ENCODE measurements at regions not wholly inside any gene's neighbourhood (a gene's known extent, or its start where the extent isn't known, plus 50 kb on each side); places are given as distances from the start of the nearest gene placed in this dataset.

DNA sequence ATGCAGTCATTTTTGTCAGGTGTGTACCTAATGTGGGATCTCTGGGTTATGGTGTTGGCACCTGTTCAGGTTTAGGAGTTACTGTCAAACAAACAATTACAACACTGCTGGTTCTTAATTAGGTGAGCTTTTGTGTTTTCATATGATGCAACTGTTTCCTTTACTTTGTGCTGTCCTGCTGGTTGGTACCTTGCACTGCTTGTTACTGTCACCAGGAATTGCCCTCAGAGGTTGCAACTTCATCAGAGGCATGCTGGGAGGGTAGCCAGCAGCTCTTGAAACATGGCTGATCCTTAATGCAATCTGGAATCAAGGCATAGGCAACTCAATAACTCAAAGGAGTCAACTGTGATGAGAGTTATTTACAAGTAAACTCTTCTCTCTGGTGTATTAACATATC, 400.3 kb downstream of the MIAT start:
- Histone ChIP-seq H3K36me3 (replicated peaks; ENCODE audit: insufficient read depth, low read length) (no peaks in the 10 kb centered on the region), H3F3A (ENCODE audit: insufficient read depth, low read length) (no peaks in the 10 kb centered on the region), H3K27ac (ENCODE audit: low read length) (no peak overlapping the region), H3K9me3 (replicated peaks; ENCODE audit: insufficient read depth, low read length) (no peaks in the 10 kb centered on the region), H3K4me3 (ENCODE audit: low read length) (no peak overlapping the region), H2AFZ (ENCODE audit: low read length) (no peak overlapping the region), H3K27me3 (replicated peaks; ENCODE audit: insufficient read depth, low read length) (peaks cover 55% of the 10 kb centered on the region), H3K4me2 (ENCODE audit: low read depth, low read length) (no peak overlapping the region), H4K20me1 (ENCODE audit: insufficient read depth, low read length) (no peaks in the 10 kb centered on the region), H3K9ac (ENCODE audit: low read length) (no peak overlapping the region), H3K9me2 (replicated peaks; ENCODE audit: insufficient read depth, low read length) (no peaks in the 10 kb centered on the region), H3K4me1 (ENCODE audit: low read length) (no peaks in the 10 kb centered on the region), H3K79me2 (ENCODE audit: low read length) (no peaks in the 10 kb centered on the region)
- DNase-seq = no peak
- TF ChIP-seq, protein P1, sequence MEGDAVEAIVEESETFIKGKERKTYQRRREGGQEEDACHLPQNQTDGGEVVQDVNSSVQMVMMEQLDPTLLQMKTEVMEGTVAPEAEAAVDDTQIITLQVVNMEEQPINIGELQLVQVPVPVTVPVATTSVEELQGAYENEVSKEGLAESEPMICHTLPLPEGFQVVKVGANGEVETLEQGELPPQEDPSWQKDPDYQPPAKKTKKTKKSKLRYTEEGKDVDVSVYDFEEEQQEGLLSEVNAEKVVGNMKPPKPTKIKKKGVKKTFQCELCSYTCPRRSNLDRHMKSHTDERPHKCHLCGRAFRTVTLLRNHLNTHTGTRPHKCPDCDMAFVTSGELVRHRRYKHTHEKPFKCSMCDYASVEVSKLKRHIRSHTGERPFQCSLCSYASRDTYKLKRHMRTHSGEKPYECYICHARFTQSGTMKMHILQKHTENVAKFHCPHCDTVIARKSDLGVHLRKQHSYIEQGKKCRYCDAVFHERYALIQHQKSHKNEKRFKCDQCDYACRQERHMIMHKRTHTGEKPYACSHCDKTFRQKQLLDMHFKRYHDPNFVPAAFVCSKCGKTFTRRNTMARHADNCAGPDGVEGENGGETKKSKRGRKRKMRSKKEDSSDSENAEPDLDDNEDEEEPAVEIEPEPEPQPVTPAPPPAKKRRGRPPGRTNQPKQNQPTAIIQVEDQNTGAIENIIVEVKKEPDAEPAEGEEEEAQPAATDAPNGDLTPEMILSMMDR (IDR thresholded peaks at IDR 0.05; ENCODE audit: low read length) = no peak
- TF ChIP-seq EZH2phosphoT487 (IDR thresholded peaks at IDR 0.05; ENCODE audit: low read length) (no peak), EZH2 (optimal IDR thresholded peaks at IDR 0.05; ENCODE audit: low read depth, low read length) (no peak)

DNA sequence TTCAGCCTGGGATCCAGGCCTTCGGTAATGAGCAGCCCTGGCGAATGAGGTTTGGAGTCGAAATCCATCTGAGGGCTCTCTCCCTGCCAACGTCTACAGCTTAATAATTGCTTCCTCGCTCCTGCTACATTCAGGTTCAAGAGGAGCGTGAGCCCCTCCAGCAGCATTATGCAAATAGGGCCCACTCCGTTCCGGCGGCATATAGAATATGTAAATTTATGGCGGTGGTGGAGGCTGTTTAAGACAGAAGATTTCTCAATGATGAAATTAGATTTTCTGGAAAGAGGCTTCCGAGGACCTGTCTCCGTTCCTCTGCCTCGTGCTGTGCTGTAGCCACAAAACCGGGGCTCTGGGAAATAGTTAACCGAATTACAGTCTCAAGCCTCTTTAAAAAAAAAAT, 402.8 kb downstream of the MIAT start:
- H3K9me2 ChIP-seq (replicated peaks; ENCODE audit: insufficient read depth, low read length) = no peaks in the 10 kb centered on the region
- no peak overlapping the region for H3K4me2 ChIP-seq (ENCODE audit: low read depth, low read length)
- H3K27me3 ChIP-seq (replicated peaks; ENCODE audit: insufficient read depth, low read length) = peaks cover 52% of the 10 kb centered on the region
- H3K4me1 ChIP-seq (ENCODE audit: low read length) = no peaks in the 10 kb centered on the region
- TF ChIP-seq, protein P1 (IDR thresholded peaks at IDR 0.05; ENCODE audit: low read length) = no peak
- TF ChIP-seq EZH2phosphoT487 (IDR thresholded peaks at IDR 0.05; ENCODE audit: low read length) = no peak
- no peak for TF ChIP-seq EZH2 (optimal IDR thresholded peaks at IDR 0.05; ENCODE audit: low read depth, low read length)
- no peaks in the 10 kb centered on the region for H3K36me3 ChIP-seq (replicated peaks; ENCODE audit: insufficient read depth, low read length)
- DNase-seq = no peak
- H3K27ac ChIP-seq (ENCODE audit: low read length) = no peak overlapping the region
- no peaks in the 10 kb centered on the region for H4K20me1 ChIP-seq (ENCODE audit: insufficient read depth, low read length)
- no peak overlapping the region for H3K9ac ChIP-seq (ENCODE audit: low read length)
- H3K9me3 ChIP-seq (replicated peaks; ENCODE audit: insufficient read depth, low read length) = no peaks in the 10 kb centered on the region
- H2AFZ ChIP-seq (ENCODE audit: low read length) = no peak overlapping the region
- no peak overlapping the region for H3K4me3 ChIP-seq (ENCODE audit: low read length)
- no peaks in the 10 kb centered on the region for H3F3A ChIP-seq (ENCODE audit: insufficient read depth, low read length)
- H3K79me2 ChIP-seq (ENCODE audit: low read length) = no peaks in the 10 kb centered on the region

DNA sequence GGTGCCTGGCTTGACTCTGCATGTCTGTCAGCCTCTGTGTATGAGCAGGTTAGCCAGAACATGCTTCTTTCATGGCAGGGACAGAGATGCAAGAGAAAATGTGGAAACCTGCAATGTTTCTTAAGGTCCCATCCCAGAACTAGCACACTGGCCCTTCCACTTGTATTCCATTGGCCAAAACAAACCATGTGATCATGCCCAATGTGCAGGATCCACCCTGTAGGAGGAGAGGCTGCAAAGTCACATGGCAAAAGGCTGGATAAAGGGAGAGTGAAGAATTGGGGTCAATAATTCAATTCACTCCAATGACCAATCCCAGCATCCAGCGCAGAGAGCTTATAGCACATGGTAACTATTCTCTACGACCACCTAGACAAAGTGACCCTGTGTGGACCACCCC, 405.5 kb downstream of the MIAT start:
- Histone ChIP-seq H4K20me1 (ENCODE audit: insufficient read depth, low read length) (no peaks in the 10 kb centered on the region), H3K4me1 (ENCODE audit: low read length) (no peaks in the 10 kb centered on the region), H3K79me2 (ENCODE audit: low read length) (no peaks in the 10 kb centered on the region), H3F3A (ENCODE audit: insufficient read depth, low read length) (no peaks in the 10 kb centered on the region), H3K27ac (ENCODE audit: low read length) (no peak overlapping the region), H3K27me3 (replicated peaks; ENCODE audit: insufficient read depth, low read length) (peaks cover 61% of the 10 kb centered on the region), H2AFZ (ENCODE audit: low read length) (no peak overlapping the region), H3K9me3 (replicated peaks; ENCODE audit: insufficient read depth, low read length) (no peaks in the 10 kb centered on the region), H3K4me3 (ENCODE audit: low read length) (no peak overlapping the region), H3K4me2 (ENCODE audit: low read depth, low read length) (no peak overlapping the region), H3K36me3 (replicated peaks; ENCODE audit: insufficient read depth, low read length) (no peaks in the 10 kb centered on the region), H3K9ac (ENCODE audit: low read length) (no peak overlapping the region), H3K9me2 (replicated peaks; ENCODE audit: insufficient read depth, low read length) (no peaks in the 10 kb centered on the region)
- no peak for TF ChIP-seq EZH2phosphoT487 (IDR thresholded peaks at IDR 0.05; ENCODE audit: low read length)
- TF ChIP-seq, protein P1 (IDR thresholded peaks at IDR 0.05; ENCODE audit: low read length) = no peak
- no peak for TF ChIP-seq EZH2 (optimal IDR thresholded peaks at IDR 0.05; ENCODE audit: low read depth, low read length)
- no peak for DNase-seq

Data from MM.1S (cell line).